NCI-H510A treated with DMSO at 0.1 percent for 48 hours (cell line): ENCODE measurements at regions not wholly inside any gene's neighbourhood (a gene's known extent, or its start where the extent isn't known, plus 50 kb on each side); places are given as distances from the start of the nearest gene placed in this dataset.

Source experiments
- DNase-seq: peaks from one replicate; lab custom pipeline; 2025; lab: John Stamatoyannopoulos, UW

GRCh38 chr11:93963072-93963471 is 58.1 kb upstream of the HEPHL1 start:
- DNase-seq = no peak

- DNase-seq = no peak
These were observed 53.9 kb upstream of the HEPHL1 start for GRCh38 chr11:93967258-93967657.

- no peak for DNase-seq
These were observed 53.2 kb upstream of the HEPHL1 start for GRCh38 chr11:93967944-93968343.

- DNase-seq = no peak
These were observed 50.9 kb upstream of the HEPHL1 start for GRCh38 chr11:93969925-93970922.
